ENCODE measurements at regions not wholly inside any gene's neighbourhood (a gene's known extent, or its start where the extent isn't known, plus 50 kb on each side); places are given as distances from the start of the nearest gene placed in this dataset.

DNA sequence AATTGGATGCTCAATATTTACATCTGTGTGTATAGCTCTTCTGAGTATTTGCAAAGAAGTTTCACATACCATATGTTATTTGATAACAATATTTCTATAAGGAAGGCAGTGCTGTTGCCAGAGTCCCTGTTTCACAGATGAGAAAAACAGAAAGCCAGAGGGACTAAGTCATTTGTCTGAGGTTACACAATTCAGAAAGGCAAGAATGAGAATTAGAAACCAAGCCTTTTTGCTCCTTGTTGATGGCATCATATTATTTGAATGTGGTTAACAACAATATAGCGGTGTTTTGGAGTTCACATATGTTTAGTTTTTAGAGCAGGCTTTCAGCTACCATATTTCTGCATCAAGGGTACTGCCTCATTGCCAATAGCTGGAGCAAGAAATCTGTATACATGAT is 110.9 kb upstream of the PRLR start:
- Mint-ChIP-seq H3K4me1 (peaks cover 20% of the 10 kb centered on the region), H3K4me3 (no peak overlapping the region), H3K27ac (ENCODE audit: unreplicated experiment) (no peak overlapping the region), H3K9me3 (peaks cover 12% of the 10 kb centered on the region), H3K36me3 (ENCODE audit: low read depth) (peaks cover 4% of the 10 kb centered on the region), H3K27me3 (ENCODE audit: low read depth) (no peaks in the 10 kb centered on the region)
- TF ChIP-seq, protein P1, sequence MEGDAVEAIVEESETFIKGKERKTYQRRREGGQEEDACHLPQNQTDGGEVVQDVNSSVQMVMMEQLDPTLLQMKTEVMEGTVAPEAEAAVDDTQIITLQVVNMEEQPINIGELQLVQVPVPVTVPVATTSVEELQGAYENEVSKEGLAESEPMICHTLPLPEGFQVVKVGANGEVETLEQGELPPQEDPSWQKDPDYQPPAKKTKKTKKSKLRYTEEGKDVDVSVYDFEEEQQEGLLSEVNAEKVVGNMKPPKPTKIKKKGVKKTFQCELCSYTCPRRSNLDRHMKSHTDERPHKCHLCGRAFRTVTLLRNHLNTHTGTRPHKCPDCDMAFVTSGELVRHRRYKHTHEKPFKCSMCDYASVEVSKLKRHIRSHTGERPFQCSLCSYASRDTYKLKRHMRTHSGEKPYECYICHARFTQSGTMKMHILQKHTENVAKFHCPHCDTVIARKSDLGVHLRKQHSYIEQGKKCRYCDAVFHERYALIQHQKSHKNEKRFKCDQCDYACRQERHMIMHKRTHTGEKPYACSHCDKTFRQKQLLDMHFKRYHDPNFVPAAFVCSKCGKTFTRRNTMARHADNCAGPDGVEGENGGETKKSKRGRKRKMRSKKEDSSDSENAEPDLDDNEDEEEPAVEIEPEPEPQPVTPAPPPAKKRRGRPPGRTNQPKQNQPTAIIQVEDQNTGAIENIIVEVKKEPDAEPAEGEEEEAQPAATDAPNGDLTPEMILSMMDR (conservative IDR thresholded peaks at IDR 0.05): no peak
- no peak for DNase-seq (ENCODE audit: low read depth, low spot score)

DNA sequence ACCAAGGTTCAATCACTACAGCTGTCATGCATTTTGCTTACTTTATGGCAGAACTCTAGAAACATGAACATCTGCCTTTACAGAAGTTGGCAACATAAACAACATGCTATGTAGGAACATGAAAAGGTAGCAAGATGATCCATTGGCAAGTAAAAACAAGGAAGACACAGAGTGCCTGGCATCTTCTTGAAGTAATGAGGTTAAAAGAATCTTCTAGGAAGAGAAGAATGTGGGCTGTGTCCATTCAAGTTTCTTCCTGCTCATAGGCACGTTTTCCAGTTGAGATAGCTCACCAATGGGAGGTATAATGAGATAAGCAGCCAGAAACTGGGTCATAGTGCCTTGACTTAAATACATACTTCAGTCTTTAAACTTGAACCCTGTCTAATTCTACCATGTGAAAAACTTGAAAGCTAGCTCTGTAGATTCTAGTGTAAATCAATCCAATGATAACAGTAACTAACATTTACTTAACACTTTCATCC is 109.4 kb upstream of the PRLR start:
- Mint-ChIP-seq H3K4me1 (peaks cover 30% of the 10 kb centered on the region), H3K9me3 (peaks cover 2% of the 10 kb centered on the region), H3K4me3 (no peak overlapping the region), H3K36me3 (ENCODE audit: low read depth) (no peaks in the 10 kb centered on the region), H3K27me3 (ENCODE audit: low read depth) (no peaks in the 10 kb centered on the region), H3K27ac (ENCODE audit: unreplicated experiment) (no peak overlapping the region)
- DNase-seq (ENCODE audit: low read depth, low spot score): no peak
- TF ChIP-seq, protein P1 (conservative IDR thresholded peaks at IDR 0.05): no peak

GRCh38 chr5:35339006-35339405 is 108.7 kb upstream of the PRLR start:
- peaks cover 30% of the 10 kb centered on the region for H3K4me1 Mint-ChIP-seq
- H3K36me3 Mint-ChIP-seq (ENCODE audit: low read depth): no peaks in the 10 kb centered on the region
- no peak overlapping the region for H3K27ac Mint-ChIP-seq (ENCODE audit: unreplicated experiment)
- H3K27me3 Mint-ChIP-seq (ENCODE audit: low read depth): no peaks in the 10 kb centered on the region
- H3K9me3 Mint-ChIP-seq: peaks cover 2% of the 10 kb centered on the region
- no peak overlapping the region for H3K4me3 Mint-ChIP-seq
- no peak for DNase-seq (ENCODE audit: low read depth, low spot score)
- TF ChIP-seq, protein P1 (conservative IDR thresholded peaks at IDR 0.05): no peak

DNA sequence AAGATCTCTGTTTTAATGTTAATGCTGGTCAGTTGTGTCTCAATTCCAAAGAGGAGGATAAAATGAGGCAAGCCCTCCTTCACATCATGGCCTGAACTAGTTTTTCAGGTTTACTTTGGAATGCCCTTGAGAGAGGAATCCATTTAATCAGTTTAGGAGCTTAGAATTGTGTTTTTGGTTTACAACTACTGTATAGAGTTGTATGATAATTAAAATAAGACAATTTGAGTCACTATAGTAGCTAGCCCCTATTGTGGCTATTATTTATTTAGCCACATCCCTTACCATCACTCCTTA is 107.8 kb upstream of the PRLR start:
- Mint-ChIP-seq H3K27me3 (ENCODE audit: low read depth) (no peaks in the 10 kb centered on the region), H3K9me3 (no peaks in the 10 kb centered on the region)
- TF ChIP-seq, protein P1 (conservative IDR thresholded peaks at IDR 0.05): no peak

DNA sequence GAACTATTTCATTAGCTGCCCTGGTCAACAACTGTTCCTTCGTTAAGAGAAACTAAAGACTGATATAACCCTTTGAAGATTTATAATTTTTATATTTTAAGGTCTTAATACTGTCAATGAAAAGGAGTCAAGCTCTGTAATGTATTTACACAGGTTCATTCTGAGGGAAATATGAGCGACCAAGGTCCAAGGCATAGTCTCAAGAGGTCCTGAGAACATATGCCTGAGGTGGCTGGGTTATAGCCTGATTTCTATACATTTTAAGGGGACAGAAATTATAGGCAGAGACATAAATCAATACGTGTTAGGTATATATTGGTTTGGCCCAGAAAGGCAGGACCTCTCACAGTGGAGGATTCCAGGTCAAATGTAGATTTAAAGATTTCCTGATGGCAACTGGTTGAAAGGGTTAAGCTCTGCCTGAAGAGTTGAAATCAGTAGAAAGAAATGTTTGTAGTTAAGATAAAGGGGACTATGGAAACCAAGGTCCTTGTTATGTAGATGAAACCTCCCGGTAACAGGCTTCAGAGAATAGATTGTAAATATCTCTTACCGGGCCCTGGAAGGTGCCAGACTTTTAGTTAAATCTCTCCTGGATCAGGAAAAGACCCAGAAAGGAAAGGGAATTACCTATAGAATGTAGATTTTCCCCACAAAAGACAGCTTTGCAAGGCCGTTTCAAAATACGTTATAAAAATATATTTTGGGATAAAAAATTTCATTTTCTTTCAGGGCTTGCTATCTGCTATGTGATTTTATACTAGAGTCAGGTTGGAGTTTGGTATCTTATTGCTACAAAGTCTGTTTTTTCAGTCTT is 107.3 kb upstream of the PRLR start:
- TF ChIP-seq, protein P1 (conservative IDR thresholded peaks at IDR 0.05): no peak
- H3K4me3 Mint-ChIP-seq: no peak overlapping the region
- peaks cover 34% of the 10 kb centered on the region for H3K4me1 Mint-ChIP-seq
- H3K9me3 Mint-ChIP-seq: no peaks in the 10 kb centered on the region
- H3K27ac Mint-ChIP-seq (ENCODE audit: unreplicated experiment): peak overlapping the region; percentile 7
- H3K36me3 Mint-ChIP-seq (ENCODE audit: low read depth): no peaks in the 10 kb centered on the region
- no peak for DNase-seq (ENCODE audit: low read depth, low spot score)
- no peaks in the 10 kb centered on the region for H3K27me3 Mint-ChIP-seq (ENCODE audit: low read depth)

More for the DNA sequence above, 107.8 kb upstream of the PRLR start:
- Mint-ChIP-seq H3K36me3 (ENCODE audit: low read depth) (no peaks in the 10 kb centered on the region), H3K4me1 (peaks cover 30% of the 10 kb centered on the region), H3K4me3 (no peak overlapping the region), H3K27ac (ENCODE audit: unreplicated experiment) (peak overlapping the region; percentile 7)
- DNase-seq (ENCODE audit: low read depth, low spot score): no peak
